ENCODE measurements at regions not wholly inside any gene's neighbourhood (a gene's known extent, or its start where the extent isn't known, plus 50 kb on each side); places are given as distances from the start of the nearest gene placed in this dataset.

- no peak overlapping the region for H2AFZ ChIP-seq (ENCODE audit: low read length)
Measured at GRCh38 chr5:56349461-56349860, 116.3 kb upstream of the ANKRD55 start.

DNA sequence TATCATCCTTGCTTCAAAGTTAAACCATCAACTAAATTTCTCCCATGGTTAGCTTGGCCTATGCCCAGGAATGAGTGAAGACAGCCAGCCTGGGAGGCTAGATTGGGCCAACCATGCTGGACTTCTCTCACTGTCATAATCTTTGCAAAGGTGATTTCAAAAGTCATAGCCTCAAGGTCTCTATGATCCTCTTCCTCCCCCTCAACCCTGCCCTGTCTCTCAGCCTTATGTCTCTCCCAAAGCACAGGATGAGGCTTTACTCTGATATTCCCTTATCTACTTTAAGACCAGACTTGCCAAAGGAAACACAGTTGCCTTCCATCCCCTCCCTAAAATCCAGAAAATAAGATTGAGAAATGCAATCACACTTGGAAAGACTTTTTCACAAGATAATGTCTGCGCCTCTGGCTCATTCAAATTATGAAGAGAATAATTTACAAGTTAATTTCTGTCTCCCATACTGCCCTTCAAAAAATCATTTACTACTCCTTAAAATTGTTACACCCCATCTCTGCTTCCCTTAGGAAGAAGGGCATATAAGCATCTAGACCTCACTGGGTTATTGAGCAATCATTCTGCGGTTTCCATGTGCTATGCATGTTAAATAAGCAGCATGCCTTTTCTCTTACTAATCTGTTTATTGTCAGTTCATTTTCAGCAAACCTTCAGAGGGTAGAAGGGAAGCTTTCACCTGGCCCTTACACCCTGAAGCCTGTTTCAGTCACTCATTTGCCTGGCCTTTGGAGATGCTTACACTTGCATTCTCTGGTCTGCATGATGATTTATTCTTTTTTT lies 113.8 kb upstream of the ANKRD55 start:
- no peaks in the 10 kb centered on the region for H3K36me3 ChIP-seq (ENCODE audit: control insufficient read depth, insufficient read depth, low read length)
- H3K4me2 ChIP-seq (ENCODE audit: extremely low read depth, insufficient read depth, low read length) = peak overlapping the region; percentile 15
- no peaks in the 10 kb centered on the region for H3K79me2 ChIP-seq (ENCODE audit: control insufficient read depth, insufficient read depth, low read length)
- H4K20me1 ChIP-seq (ENCODE audit: control insufficient read depth, extremely low read depth, insufficient read depth, low read length) = no peaks in the 10 kb centered on the region
- DNase-seq (ENCODE audit: low read depth in 2 of 2) = peak; percentile 96 to 97
- TF ChIP-seq CTCF (conservative IDR thresholded peaks at IDR 0.05 in 1 of 2, IDR thresholded peaks at IDR 0.05 in 1 of 2; ENCODE audit: low read depth in 1 of 2, low read length in 2 of 2) (no peak), EZH2 (IDR thresholded peaks at IDR 0.05; ENCODE audit: low read length, missing control alignments) (no peak)
- no peaks in the 10 kb centered on the region for H3K9me3 ChIP-seq (ENCODE audit: control insufficient read depth, insufficient read depth, low read depth, low read length)
- H3K27me3 ChIP-seq (ENCODE audit: control insufficient read depth, insufficient read depth, low read length) = no peaks in the 10 kb centered on the region
- no peak overlapping the region for H3K4me3 ChIP-seq (replicated peaks in 1 of 4; ENCODE audit: control extremely low read depth in 1 of 4, insufficient read depth in 1 of 4, low read depth in 3 of 4, low read length in 4 of 4)
- H3K27ac ChIP-seq (ENCODE audit: insufficient read depth, low read length) = no peak overlapping the region
- no peak overlapping the region for H3K9ac ChIP-seq (ENCODE audit: insufficient read depth, low read length)
- peaks cover 18% of the 10 kb centered on the region for H3K4me1 ChIP-seq (ENCODE audit: control insufficient read depth, extremely low read depth, insufficient read depth, low read length)
- H2AFZ ChIP-seq (ENCODE audit: low read length) = no peak overlapping the region

More at GRCh38 chr5:56349461-56349860, 116.3 kb upstream of the ANKRD55 start:
- TF ChIP-seq CTCF (conservative IDR thresholded peaks at IDR 0.05 in 1 of 2, IDR thresholded peaks at IDR 0.05 in 1 of 2; ENCODE audit: low read depth in 1 of 2, low read length in 2 of 2) = no peak
- no peak for TF ChIP-seq EZH2 (IDR thresholded peaks at IDR 0.05; ENCODE audit: low read length, missing control alignments)
- Histone ChIP-seq H3K9me3 (ENCODE audit: control insufficient read depth, insufficient read depth, low read depth, low read length) (no peaks in the 10 kb centered on the region), H3K4me3 (replicated peaks in 1 of 4; ENCODE audit: control extremely low read depth in 1 of 4, insufficient read depth in 1 of 4, low read depth in 3 of 4, low read length in 4 of 4) (no peak overlapping the region), H4K20me1 (ENCODE audit: control insufficient read depth, extremely low read depth, insufficient read depth, low read length) (no peaks in the 10 kb centered on the region), H3K4me2 (ENCODE audit: extremely low read depth, insufficient read depth, low read length) (no peak overlapping the region), H3K27me3 (ENCODE audit: control insufficient read depth, insufficient read depth, low read length) (no peaks in the 10 kb centered on the region), H3K4me1 (ENCODE audit: control insufficient read depth, extremely low read depth, insufficient read depth, low read length) (peaks cover 18% of the 10 kb centered on the region), H3K79me2 (ENCODE audit: control insufficient read depth, insufficient read depth, low read length) (no peaks in the 10 kb centered on the region), H3K27ac (ENCODE audit: insufficient read depth, low read length) (no peak overlapping the region), H3K9ac (ENCODE audit: insufficient read depth, low read length) (no peak overlapping the region), H3K36me3 (ENCODE audit: control insufficient read depth, insufficient read depth, low read length) (no peaks in the 10 kb centered on the region)
- DNase-seq (ENCODE audit: low read depth in 2 of 2) = no peak

DNA sequence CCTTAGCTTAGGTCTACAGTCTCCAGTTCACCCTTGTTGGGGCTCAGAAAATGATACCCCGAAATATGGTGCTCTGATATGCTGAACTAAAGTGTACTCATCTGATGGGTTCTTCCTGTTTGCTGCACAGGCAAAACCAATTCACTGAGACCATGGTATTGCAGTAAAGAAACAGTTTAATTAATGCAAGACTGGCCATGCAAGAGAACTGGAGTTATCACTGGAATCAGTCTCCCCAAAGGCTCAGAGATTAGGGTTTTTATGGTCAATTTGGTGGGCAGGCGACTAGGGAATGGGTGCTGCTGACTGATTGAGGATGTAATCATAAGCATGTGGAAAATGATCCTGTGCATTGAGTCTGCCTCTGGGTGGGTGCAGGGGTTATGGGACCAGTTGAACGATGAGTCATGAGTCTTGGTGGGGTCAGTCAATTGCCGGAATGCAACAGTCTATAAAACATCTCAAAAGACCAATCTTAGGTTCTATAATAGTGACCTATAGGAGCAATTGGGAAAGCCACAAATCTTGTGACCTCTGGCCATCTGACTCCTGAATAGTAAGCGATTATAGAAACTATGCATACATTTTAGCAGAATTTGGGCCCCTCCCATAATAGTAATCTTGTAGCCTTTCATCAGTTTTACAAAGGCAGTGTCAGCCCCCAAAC lies 113.0 kb upstream of the ANKRD55 start:
- Histone ChIP-seq H3K27ac (ENCODE audit: insufficient read depth, low read length) (no peak overlapping the region), H3K27me3 (ENCODE audit: control insufficient read depth, insufficient read depth, low read length) (no peaks in the 10 kb centered on the region), H3K4me3 (replicated peaks in 1 of 4; ENCODE audit: control extremely low read depth in 1 of 4, insufficient read depth in 1 of 4, low read depth in 3 of 4, low read length in 4 of 4) (no peak overlapping the region), H3K4me1 (ENCODE audit: control insufficient read depth, extremely low read depth, insufficient read depth, low read length) (peaks cover 18% of the 10 kb centered on the region), H3K9ac (ENCODE audit: insufficient read depth, low read length) (no peak overlapping the region), H2AFZ (ENCODE audit: low read length) (no peak overlapping the region), H3K36me3 (ENCODE audit: control insufficient read depth, insufficient read depth, low read length) (no peaks in the 10 kb centered on the region), H3K79me2 (ENCODE audit: control insufficient read depth, insufficient read depth, low read length) (no peaks in the 10 kb centered on the region), H3K4me2 (ENCODE audit: extremely low read depth, insufficient read depth, low read length) (no peak overlapping the region), H3K9me3 (ENCODE audit: control insufficient read depth, insufficient read depth, low read depth, low read length) (no peaks in the 10 kb centered on the region), H4K20me1 (ENCODE audit: control insufficient read depth, extremely low read depth, insufficient read depth, low read length) (no peaks in the 10 kb centered on the region)
- TF ChIP-seq EZH2 (IDR thresholded peaks at IDR 0.05; ENCODE audit: low read length, missing control alignments) (no peak), CTCF (conservative IDR thresholded peaks at IDR 0.05 in 1 of 2, IDR thresholded peaks at IDR 0.05 in 1 of 2; ENCODE audit: low read depth in 1 of 2, low read length in 2 of 2) (no peak)
- DNase-seq (ENCODE audit: low read depth in 2 of 2) = no peak

Data from fibroblast of lung (primary cell).